Skin epidermis (tissue), 12 donors: ENCODE measurements at regions not wholly inside any gene's neighbourhood (a gene's known extent, or its start where the extent isn't known, plus 50 kb on each side); places are given as distances from the start of the nearest gene placed in this dataset.

Experiments used
- H3K27ac ChIP-seq, 21 experiments: fragments of 200-600 bp; sonication (generic) in 11 of 21; one replicate each; pipeline ENCODE4 v1.5.0; 2020; ENCODE audit warnings: mild to moderate bottlenecking in 3 of 21, inconsistent platforms in 2 of 21, moderate library complexity in 2 of 21
- H3K4me3 ChIP-seq, 7 experiments: fragments of 200-600 bp; sonication (generic) in 2 of 7; one replicate each; pipeline ENCODE4 v1.5.0; 2020; ENCODE audit warnings: inconsistent platforms in 2 of 7, mild to moderate bottlenecking in 2 of 7, moderate library complexity in 1 of 7

DNA sequence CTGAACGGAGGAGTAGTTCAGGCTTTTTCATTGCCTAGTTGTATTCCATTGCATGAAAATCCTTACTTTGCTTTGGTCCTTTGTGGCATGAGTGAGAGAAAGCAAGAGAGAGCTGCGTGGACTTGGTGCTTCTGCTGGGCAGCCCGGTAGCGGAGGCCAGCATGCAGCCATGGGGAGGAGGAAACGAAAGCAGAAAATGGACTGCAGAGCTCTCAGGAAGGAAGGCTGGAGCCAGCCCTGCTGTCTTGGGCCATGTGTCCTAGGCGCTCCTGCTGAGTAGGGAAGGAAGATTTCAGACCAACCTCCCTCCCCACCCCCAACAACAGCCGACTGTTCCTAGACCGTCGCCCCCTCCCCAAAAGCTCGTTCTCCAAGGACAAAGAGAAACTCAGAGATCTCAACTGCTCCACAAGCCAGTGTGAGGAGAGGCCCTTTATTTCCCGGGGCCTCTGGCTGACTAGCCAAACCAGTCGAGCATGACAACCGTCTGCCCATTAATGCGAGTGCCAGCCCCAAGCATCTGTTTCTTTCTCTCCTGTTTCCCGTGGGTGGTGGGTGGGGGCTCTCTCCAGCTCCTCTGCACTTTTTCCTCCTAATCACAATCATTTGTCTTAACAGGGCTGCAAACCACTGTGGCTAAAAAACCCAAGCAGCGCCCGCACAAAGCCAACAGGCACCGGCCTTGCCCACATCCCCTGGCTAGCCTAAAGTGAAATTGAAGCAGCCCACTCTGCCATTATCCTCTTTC is 66.8 kb upstream of the FZD7 start:
- Histone ChIP-seq H3K4me3 (no peak overlapping the region), H3K27ac (peak overlapping the region in 11 of 21 experiments; percentile 14 to 80 (median 44))

DNA sequence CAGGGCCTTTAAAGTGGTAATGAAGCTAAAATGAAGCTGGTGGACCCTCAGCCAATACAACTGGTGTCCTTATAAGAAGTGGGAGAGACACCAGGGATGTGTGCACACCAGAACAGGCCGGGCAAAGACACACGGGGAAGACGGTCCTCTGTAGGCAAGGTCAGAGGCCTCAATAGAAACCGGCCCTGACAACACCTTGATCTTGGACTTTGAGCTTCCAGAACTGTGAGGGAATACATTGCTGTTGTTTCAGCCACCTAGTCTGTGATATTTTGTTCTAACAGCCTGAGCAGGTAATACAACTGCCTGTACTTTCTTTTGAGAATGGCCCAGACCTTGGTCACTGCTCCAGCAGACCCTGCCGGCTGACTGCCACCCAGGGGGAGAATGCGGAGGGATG is 65.6 kb upstream of the FZD7 start:
- Histone ChIP-seq H3K27ac (peak overlapping the region in 3 of 21 experiments; percentile 2 to 80 (median 64)), H3K4me3 (no peak overlapping the region)

DNA sequence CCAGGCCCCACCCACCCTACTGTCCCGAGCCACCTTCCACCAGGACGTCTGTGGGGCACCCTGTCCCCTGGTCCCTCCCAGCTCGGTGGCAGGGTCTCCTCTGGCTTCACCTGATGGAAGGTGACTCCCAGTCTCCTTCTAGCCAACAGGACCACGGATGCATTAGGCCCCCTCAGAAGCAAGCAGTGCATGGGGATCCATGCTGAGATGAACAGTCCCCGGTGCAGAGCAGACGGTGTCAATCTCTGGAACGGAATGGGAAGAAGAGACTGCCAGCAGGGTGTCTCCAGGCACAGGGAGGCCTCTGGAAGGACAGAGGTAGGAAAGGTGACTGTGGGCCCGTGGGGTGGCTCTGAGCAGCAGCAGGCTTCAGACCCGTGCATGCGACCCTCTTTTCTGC is 65.2 kb upstream of the FZD7 start:
- no peak overlapping the region for H3K4me3 ChIP-seq
- H3K27ac ChIP-seq = peak overlapping the region in 1 of 21 experiments; percentile 2

DNA sequence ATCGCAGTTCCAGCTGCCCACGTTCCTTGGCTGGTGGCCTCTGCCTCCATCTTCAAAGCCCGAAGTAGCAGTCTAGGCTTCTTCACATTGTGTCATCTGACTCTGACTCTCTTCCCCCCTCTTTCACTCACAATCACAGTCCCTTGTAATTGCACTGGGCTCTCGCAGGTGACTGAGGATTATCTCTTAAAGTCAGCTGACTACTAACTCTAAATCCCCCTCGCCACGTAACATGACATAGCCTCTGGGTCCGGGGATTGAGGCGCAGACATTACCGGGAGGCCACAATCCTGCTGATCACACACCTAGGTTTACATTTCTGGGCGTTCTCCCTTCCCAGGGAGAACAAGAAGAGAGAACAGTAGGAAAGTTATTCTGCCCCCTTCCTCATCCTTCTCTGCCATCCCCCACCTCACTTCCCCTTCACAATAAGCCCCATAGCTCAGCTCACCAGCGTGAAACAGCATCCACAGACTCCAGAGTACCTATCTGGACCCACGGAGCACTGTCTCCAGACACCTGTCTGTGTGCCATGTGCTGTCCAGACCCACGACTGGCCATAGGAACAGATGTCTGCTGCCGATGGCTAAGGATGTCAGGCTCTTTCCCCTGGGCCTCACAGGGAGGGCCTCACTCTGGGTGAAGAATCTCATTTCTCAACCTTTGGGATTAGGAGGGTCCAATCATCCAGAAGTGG is 64.3 kb upstream of the FZD7 start:
- Histone ChIP-seq H3K27ac (peak overlapping the region in 2 of 21 experiments; percentile 29 to 32), H3K4me3 (no peak overlapping the region)

DNA sequence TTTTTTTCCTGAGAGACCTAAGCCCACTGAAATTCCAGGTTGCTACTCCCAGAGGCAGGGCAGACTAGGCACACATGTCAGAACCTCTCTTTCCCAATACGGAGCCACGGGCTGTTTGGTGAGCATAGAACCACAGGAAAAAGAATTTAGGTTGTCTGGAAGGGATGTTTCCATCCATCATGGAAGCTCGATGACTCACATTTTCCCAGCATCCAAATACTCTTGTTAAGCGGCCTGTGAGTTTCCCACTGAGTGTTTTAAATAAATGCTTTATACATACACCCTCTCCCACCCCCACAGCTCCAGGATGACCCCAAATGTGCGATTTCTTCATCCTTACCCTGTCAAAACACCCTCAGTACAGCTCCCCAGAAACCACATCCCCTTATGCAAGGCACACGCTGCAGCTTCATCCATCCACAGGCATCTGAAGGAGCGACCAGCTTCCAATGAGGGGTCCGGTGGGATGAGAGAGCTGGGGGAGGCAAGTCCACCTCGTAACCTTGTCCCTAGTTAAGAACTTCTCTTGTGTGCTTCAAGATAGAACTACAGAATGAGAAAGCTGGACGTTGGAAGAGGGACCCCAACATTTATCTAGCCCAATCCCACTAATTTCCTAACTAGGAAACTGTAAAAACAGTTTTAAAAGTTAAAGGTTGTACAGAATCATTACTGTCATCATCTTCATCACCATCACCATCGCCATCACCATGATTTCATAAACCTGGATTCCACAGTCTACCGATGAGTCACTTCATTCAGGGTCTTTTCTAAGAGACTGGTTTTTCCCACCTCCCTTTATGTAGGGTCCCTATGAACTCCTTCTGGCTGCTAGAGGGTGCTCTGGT is 63.5 kb upstream of the FZD7 start:
- peak overlapping the region in 2 of 21 experiments; percentile 29 to 32 for H3K27ac ChIP-seq
- H3K4me3 ChIP-seq = no peak overlapping the region

DNA sequence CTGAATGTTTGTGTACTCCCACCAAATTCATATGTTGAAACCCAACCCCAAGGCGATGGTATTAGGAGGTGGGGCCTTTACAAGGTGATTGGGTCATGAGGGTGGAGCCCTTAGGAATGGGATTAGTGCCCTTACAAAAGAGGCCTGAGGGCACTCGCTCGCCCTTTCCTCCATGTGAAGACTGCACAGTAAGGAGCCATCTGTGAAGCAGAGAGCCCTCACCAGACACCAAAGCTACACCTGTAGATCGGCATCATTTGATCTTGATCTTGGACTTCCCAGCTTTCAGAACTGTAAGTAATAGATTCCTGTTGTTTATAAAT is 62.9 kb upstream of the FZD7 start:
- Histone ChIP-seq H3K27ac (peak overlapping the region in 1 of 21 experiments; percentile 29), H3K4me3 (no peak overlapping the region)

DNA sequence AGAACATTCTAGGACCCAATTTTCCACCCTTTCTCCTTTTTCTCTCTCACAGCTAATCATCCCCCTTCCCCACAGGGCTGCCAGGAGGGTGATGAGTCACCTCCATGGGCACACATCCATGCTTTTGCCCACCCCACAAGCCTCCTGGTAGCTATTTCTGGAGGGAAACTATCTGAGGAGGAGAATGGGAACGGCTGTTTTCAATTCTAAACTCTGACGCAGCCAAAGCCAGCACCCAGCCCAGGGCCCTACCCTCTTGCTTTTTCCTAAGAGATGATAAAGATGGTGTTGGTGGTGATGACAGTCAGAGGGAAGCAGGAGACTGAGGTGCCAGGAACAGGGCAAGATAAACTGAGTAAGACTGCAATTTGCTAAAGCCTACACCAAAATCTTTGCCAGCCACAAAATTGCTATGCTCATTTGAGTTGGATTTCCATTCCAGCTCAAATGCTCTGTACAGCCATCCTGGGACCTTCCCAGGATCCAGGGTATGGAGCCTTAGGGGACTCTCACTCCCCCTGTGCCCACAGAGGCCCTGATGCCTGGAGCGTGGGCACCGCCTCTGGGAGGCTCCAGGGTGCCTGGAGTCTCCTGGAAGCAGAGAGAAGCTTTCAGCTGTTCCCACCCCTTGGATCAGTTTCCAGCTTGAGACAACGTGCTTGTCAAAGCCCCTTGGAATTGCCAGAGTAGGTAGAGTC is 62.0 kb upstream of the FZD7 start:
- no peak overlapping the region for H3K4me3 ChIP-seq

DNA sequence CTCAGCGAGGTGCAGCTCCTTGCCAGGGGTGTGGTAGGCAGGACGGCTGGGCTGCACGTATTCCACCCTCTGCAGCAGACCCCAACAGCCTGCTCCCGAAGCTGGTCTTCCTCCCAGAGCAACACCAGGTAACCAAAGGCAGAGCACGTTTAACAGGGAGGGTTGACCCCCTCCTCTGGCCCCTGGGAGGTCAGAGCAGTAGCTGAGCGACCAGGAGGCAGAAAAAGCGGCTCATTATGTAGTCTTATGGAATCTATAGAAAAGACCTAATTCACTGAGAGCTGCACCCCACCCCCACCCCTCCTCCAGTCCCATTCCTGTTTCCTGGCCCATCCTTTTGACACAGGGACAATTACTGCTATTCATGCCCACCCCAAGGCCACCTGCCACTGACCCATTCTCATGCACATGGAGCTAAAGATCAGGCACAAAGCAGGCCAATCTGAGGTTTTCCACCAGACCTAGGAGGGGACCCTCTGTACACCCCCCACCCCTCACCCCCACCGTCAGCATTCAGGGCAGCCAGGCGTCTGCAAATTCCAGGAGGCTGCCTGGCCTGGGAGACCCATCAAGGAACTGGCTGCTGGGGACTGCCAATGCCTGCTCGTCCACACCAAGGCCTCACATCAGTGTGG is 60.9 kb upstream of the FZD7 start:
- H3K4me3 ChIP-seq = no peak overlapping the region

More for the DNA sequence above, 62.0 kb upstream of the FZD7 start:
- H3K27ac ChIP-seq = peak overlapping the region in 1 of 21 experiments; percentile 66

DNA sequence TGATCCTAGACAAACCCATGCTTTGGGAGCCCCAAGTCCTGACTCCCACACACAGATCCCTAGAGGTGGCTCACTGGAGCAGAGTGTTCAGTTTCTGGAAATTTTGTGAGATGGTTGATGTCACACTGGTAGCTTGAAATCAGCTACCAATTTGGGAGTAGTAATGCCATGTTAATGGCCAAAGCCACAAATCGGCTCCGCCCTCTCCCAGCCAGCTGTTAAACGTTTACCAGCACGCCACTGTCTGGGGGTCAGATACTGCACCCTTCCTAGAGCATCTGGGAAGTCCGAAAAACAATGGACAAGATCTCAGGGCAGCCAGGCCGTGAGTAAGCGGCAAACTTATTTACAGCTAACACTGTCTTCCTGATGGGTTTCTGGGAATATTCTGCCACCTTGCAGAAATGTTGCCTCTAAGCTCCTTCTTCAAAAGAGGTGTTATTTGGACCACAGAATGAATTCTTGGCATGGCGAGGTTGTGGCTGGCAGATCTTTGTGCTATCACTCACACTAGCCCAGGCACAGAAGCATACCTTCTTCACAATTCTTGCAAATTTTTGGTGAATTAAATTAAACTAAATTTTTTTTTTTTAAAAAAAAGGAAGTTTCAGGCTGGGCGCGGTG is 60.2 kb upstream of the FZD7 start:
- H3K4me3 ChIP-seq = no peak overlapping the region
- no peak overlapping the region for H3K27ac ChIP-seq

More for the DNA sequence above, 60.9 kb upstream of the FZD7 start:
- H3K27ac ChIP-seq = no peak overlapping the region

DNA sequence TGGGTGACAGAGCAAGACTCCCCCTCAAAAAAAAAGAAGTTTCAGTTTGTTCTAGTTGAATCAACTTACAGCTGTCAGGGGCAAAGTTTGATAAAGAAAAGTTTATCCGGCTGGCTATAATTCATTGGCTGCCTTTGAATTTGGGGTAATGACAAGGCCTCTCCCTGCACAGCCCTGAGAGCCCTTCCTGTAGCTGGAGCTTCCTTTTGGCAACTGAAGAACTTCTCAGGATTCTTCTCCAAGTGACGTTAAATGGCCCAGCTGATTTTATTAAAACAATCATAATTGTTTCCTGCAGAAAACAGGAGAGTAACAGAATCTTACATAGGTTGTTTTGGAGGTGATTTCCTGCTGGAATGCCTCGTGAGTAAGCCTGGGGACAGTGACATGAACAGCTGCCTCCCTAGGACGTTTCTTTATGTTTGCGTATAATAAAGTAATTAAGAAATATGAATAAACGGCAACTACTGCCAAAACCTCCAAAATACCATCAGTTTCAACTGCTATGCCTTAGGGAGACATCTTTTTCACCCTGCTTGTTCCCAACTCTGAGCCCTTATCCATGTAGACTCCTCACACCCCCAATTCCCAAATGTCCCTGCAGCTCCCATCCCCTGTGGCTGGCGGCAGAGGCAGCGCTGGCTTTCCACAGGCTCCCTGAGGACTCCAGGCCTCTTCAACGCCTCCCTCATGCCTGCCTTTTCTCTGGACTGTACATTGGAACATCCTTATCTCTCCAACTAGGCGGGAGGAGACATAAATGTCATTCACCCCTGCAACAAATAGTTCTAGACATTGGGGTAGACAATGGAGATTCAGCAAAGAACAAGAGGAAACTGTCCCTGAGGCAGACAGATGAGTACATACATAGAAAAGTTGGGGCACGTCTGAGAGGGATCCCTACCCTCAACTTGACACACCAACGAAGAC is 59.2 kb upstream of the FZD7 start:
- peak overlapping the region in 1 of 21 experiments; percentile 29 for H3K27ac ChIP-seq
- no peak overlapping the region for H3K4me3 ChIP-seq

DNA sequence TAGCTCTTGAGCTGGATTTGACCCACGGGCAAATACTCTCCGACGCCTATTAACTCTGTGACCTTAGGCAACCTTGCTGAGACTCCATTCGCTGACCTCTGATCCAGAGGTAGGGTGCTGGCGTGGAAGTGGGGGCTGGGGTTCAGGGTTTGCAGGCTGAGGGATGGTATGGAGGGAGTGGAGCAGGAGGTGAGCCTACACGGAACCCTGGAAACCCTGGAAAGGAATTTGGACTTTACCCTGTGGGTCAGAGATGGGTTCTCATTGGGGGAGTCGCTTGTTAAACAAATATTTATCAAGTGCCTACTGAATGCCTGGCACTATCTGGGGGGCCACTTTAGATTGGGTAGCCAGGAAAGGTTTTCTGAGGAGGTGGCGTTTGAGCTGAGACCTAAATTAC is 58.2 kb upstream of the FZD7 start:
- no peak overlapping the region for H3K27ac ChIP-seq
- H3K4me3 ChIP-seq = no peak overlapping the region

DNA sequence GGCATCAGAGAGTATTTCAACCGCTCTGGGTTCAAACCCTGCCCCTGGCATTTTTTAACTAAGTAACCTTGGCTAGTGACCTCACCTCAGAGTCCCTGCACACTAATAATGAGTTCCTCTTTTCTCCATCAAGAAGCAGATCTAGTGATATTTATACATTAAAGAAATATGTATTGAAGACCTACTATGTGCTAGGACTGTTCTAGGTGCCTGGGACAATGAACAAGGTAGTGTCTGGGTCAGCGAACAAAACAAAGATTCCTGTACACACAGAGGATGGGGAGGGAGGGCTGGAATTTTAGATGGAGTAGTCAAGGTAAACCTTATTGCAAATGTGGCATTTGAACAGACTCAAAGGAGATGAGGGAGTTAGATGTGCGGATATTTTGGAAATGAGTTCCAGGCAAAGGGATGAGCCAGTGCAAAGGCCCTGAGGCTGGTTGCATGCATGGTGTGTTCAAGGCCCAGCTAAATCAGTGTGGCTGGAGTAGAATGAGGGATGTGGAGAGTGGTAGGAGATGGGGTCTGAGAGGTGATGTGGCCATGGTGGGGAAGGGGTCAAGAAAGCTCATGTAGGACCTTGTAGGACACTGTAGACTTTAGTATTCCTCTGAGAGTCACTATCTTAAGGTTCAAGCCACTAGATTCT is 57.6 kb upstream of the FZD7 start:
- H3K27ac ChIP-seq = no peak overlapping the region

DNA sequence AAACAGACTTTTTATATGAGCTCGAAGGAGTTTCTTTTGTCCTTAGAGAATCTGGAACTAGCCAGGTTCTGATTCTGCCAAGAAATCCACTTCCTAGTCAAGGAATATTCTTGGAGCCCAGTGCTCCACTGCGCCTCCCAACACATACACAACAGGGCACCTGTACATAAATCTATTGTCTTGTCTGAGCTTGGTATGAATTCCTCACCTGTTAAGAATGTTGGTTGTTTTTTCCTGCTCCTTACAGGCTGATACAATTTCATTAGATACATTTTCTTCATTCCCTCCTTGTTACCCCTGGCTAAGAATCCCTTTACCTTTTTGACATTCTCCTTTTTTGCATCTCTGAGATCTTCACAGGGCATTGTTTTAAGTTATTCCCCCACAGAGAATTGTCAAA is 56.0 kb upstream of the FZD7 start:
- Histone ChIP-seq H3K4me3 (no peak overlapping the region), H3K27ac (peak overlapping the region in 2 of 21 experiments; percentile 30 to 67)

More for the DNA sequence above, 57.6 kb upstream of the FZD7 start:
- H3K4me3 ChIP-seq = no peak overlapping the region

DNA sequence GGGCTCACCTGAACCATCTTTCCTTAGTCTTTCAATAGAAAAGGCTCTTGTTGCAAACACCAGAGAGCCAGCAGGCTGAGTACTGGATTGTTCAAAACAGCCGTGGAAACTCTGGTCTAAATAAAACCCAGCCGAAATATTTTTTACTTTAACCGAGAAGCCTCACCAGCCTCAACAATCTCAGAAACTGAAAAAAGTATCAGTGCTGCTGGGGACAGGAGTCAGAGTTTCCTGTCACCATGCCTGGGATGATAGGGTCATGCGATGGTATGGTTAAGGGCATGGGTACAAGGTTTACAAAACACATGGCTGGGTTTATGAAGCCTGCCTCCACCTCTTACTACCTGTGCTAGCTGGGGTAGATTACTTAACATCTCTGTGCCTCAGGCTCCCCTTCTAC is 55.3 kb upstream of the FZD7 start:
- H3K27ac ChIP-seq = peak overlapping the region in 2 of 21 experiments; percentile 39 to 67
- H3K4me3 ChIP-seq = no peak overlapping the region

DNA sequence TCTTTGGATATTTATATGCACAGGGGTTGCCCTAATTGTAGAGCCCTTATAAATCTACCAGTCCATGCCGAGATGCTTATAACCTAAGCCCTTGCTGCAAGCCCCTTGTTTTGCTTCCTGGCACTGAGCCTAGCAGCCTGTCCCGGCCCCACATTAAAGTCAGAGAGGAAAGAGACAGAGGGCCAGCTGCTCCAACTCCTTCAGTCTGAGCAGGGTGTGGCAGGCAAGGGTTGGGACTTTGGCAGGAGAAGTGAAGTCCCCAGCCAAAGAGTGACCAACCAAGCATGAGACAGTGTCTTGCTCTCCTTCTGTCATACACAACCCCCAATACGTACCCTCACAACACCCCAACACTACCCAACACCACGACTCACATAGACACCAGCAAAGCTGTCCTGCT is 54.7 kb upstream of the FZD7 start:
- Histone ChIP-seq H3K27ac (no peak overlapping the region), H3K4me3 (no peak overlapping the region)

DNA sequence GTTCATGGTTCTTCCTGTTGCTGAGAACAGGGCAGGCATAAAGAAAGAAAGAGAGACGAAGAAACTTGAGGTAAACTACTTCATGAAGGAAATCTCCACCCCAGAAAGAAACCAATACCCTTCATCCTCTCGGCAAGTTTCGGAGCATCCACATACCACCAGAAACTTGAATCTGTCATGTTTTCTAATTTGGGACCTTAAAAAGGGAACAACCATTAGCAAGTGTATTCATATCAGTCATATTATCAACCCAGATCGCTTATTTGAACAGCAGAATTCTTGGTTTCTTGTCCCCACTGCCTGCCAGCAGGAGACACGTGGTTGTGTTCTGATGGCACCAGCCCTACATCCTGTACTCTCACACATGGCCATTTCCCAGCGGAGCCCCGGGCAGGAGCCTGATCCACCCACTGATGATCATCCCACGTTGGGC is 53.2 kb upstream of the FZD7 start:
- no peak overlapping the region for H3K4me3 ChIP-seq
- no peak overlapping the region for H3K27ac ChIP-seq

DNA sequence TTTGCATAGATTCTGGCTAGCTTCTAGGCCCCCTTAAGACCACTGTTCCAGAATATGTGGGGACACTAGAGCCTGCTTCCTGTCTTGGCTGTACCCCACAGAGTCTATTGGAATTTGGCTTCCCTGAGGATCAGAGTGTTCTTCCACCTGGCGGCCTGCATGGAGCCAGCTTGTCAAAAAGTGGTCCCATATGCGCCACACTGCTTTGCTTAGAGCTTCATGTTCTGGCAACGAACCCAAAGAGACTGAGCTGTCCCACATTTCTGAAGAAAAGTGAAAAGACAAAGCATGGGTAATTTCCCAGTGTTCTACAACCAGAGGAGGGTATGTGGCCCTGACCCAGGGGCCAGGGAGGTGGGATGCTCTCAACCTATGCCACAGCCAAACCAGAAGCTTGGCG is 52.7 kb upstream of the FZD7 start:
- no peak overlapping the region for H3K27ac ChIP-seq
- no peak overlapping the region for H3K4me3 ChIP-seq
